Stimulated activated CD4-positive, alpha-beta T cell treated with anti-CD3 and anti-CD28 coated beads, Interleukin-2, amount 100 ng/mL, for 48 hours (primary cell): ENCODE measurements at regions not wholly inside any gene's neighbourhood (a gene's known extent, or its start where the extent isn't known, plus 50 kb on each side); places are given as distances from the start of the nearest gene placed in this dataset.
"Not testable (repeated sequence)": the region's sequence is repeated elsewhere in the genome, so short reads cannot be mapped to it uniquely, and the experiment has no call there.

ENCODE experiments used
- DNase-seq, 2 donors: peaks; one replicate each; pipeline ENCODE4 v3.0.0-alpha.2; 2020

DNA sequence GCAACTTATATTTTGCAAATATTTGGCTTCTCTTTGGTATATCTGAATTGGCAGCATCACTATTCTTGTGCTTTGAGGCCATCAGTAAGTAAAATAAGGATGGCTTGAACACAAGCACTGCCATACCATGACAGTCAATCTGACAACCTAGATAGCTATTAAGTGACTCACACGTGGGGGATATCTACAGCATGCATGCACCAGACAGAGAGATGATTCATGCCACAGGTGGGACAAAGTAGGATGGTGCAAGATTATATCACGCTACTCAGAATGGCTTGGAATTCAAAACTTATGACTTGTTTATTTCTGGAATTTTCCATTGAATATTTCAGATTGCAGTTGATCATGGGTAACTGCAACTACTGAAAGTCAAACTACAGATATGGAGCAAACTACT is 675.6 kb upstream of the MDGA2 start:
- no peak for DNase-seq

DNA sequence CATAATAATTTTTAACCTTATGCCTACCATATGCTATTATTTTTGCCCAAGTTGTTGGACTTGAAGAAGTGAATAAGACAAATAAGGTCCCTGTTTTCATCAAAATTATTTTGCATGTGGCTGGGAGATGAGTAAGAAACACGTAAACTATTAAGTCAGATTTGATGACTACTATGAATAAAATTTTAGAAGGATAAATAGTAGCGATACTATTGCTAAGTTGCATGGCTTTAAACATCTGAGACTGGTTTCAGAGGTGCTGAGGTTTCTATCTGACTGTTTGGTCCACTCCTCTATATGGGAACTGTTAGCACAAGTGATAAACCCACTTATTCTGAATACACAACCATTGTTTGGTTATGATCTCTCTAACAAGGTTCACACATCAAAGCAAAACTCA is 674.3 kb upstream of the MDGA2 start:
- no peak for DNase-seq

DNA sequence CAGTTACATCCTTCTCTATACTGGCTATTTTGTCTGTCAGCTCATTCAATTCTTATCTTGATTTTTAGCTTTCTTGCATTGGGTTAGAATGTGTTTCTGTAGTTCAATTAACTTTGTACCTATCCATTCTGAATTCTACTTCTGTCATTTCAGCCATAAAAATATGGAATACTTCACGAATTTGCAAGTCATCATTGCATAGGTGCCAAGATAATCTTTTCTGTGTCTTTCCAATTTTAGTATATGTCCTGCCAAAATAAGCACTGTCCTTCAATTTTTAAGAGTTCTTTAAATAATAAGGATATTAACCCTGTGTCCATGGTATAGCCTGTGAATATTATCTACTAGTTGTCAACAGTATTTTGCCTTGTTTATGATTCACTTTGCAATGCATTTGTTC is 665.7 kb upstream of the MDGA2 start:
- no peak for DNase-seq

DNA sequence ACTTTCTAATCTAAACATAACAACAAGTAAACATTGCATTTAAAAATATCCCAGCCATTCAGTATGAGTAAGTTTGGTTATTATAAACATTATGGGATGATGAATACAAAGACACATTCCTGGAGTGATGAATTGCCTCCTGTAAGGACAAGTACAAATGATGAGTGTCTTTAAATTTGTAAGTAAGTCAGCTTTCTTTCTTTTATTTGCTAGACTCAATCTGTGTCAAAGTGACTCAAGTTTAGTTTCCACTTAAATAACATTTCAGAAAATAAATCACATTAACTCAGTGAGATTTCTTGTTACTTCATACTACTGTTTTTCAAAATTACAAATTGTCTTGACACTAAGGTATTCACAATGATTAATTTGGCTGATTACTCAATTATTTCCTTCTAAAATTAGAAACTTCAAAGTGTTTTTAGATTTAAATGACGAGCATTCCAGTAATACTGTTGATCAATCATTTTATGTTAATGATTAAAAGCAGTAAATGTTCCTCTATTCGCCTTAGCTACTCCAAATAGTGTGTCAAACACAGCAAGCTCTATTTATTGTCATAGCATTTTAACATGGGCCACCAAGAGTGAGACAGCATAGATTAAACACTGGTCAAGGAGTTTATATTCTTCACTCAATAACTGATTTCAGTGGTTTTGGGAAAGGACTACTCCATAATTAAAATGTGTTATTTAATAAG is 658.0 kb upstream of the MDGA2 start:
- no peak for DNase-seq

GRCh38 chr14:48331421-48331820 is 656.0 kb upstream of the MDGA2 start:
- no peak for DNase-seq

DNA sequence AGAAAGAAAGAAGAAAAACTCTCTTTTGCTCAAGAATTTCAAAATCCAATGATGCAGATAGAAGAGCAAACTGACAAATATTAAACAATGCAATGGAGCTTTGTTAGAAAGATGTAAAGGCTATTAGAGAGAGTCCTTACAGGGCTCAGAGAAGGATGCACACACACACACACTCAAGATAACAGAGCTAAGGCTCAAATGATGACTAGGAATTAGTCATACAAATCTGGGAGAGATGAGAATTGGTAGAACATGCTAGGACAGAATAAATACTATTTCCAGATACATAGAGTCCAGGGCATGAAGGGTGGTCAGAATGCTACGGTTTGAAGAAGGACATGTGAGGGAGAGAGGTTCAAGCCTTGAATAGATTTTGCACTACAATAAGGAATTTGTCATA is 650.1 kb upstream of the MDGA2 start:
- DNase-seq, result no peak

DNA sequence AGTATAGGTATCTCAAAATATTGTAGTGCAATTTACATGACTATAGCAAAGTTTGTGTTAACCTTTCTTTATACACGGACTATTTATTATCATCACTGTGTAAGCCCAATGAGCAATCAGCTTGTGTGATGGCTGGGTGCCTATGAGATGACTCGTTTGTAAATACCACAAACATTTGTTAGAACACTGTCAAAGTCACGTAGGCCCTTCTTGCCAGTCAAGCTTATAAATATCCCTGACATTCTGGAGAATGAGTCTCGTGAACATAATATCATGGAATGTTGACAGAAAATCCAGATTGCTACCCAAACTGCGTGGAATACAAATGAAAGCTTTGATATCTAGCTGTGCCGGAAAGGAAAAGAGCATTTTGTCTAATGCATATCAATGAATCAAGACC is 648.3 kb upstream of the MDGA2 start:
- DNase-seq, result no peak

- DNase-seq, result no peak
Measured at GRCh38 chr14:48319823-48320222, 644.4 kb upstream of the MDGA2 start.

- DNase-seq, result no peak
Measured at GRCh38 chr14:48304729-48305128, 629.3 kb upstream of the MDGA2 start.

DNA sequence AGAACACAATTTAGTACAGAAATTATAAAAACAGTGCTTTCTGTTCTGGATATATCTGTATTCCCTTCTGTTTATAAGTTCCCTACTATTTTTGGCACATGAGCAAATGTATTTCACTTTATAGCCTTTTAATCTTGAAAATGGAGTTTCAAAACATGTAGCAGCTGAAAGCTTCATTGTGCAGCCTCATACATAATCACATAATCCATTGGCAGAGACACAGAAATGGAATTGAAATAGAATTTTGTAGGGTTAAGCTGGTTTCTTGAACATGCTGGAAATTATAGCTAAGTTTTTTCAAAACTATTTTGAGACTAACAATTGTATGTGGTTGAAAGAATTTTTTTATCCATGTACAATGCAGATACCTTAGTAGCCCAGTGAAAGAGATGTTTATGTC is 614.3 kb upstream of the MDGA2 start:
- no peak for DNase-seq

GRCh38 chr14:48285217-48285616 is 609.8 kb upstream of the MDGA2 start:
- DNase-seq, result not testable (repeated sequence)

- no peak for DNase-seq
Measured at GRCh38 chr14:48275301-48275700, 599.9 kb upstream of the MDGA2 start.

DNA sequence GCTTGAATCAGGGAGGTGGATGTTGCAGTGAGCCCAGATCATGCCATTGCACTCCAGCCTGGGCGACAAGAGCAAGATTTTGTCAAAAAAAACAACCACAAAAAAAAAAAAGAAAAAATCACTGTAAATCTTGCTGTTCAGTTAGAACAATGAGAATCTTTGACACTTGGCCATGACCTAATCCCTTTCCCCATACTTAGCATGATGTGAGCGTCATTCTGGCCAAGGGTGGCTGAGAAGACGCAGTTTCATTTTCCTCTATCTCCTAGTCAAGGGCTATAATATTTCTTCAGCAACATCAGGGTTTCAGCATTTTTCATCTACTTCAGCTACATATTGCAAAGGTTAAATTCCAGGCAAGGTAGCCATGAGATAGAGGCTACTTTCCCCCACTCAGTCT is 599.4 kb upstream of the MDGA2 start:
- no peak for DNase-seq

GRCh38 chr14:48267926-48268325 is 592.5 kb upstream of the MDGA2 start:
- DNase-seq, result not testable (repeated sequence)

GRCh38 chr14:48266201-48266600 is 590.8 kb upstream of the MDGA2 start:
- DNase-seq, result not testable (repeated sequence)

DNA sequence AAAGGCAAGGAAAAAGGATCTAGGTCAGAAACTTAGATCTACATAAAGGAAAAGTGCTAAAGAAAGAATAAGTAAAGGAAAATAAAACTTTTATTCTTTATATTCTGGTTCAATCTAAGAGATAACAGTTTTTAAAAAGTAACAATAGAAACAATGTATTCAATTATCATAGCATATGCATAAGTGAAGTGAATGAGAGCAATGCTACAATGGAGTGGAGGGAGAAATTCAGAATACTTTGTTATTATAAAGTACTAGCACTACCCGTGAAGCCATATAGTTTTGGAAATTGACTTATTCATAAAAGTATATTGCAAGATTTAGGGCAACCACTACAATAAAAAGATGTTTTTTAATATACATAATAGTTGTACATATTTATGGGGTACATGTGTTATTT is 586.0 kb upstream of the MDGA2 start:
- DNase-seq, result no peak

- not testable (repeated sequence) for DNase-seq
Measured at GRCh38 chr14:48260394-48261295, 585.2 kb upstream of the MDGA2 start.

GRCh38 chr14:48259876-48260275 is 584.5 kb upstream of the MDGA2 start:
- not testable (repeated sequence) for DNase-seq

DNA sequence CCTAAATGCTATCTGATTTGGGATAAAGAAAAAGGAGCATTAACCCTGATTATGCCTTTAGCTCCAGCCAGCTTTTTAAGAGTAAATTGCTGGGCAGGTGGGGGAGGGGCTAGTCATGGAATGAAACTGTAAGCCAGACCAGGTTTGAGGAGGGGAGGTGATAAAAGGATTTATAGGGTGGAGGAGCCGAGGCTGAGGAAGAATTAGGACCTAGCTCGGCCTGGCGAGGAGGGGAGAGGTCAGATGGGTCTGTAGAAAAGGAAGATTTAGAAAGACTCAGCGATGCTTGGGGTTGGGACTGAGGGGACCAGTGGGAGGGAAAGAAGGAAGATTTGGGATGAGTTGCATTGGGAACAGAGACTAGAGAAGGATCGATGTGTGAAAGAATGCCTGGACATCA is 583.8 kb upstream of the MDGA2 start:
- DNase-seq, result not testable (repeated sequence)

GRCh38 chr14:48258703-48259102 is 583.3 kb upstream of the MDGA2 start:
- DNase-seq, result not testable (repeated sequence)

DNA sequence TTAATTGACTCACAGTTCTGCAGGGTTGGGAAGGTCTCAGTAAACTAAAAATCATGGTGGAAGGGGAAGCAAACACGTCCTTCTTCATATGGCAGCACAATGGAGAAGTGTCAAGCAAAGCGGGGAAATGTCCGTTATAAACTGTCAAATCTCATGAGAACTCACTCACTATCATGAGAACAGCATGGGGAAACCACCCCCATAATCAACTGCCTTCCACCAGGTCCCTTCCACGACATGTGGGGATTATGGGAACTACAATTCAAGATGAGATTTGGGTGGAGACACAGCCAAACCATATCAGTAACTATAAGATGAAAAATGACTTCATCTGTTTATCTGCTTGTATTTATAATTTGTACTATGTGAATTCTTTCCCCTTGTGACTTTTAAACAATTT is 577.6 kb upstream of the MDGA2 start:
- DNase-seq, result no peak

GRCh38 chr14:48251290-48251689 is 575.9 kb upstream of the MDGA2 start:
- no peak for DNase-seq

DNA sequence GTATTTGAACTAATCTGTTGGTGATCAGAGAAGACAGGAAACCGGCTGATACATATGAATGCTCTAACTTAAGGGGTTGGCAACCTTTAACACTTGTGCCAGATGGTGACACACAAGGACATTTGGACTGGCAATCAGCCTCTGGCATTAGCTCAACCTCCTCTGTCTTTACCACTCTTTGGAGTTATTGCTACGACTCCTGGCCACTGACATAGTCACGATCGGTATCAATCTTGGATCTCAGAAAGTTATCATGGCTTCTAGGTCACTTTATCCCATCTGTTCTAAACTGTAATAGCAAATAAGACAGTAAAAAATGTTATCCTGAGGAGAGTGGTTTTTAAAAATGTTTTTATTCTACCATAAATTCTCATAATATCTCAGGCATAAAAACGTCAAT is 575.2 kb upstream of the MDGA2 start:
- DNase-seq, result no peak

DNA sequence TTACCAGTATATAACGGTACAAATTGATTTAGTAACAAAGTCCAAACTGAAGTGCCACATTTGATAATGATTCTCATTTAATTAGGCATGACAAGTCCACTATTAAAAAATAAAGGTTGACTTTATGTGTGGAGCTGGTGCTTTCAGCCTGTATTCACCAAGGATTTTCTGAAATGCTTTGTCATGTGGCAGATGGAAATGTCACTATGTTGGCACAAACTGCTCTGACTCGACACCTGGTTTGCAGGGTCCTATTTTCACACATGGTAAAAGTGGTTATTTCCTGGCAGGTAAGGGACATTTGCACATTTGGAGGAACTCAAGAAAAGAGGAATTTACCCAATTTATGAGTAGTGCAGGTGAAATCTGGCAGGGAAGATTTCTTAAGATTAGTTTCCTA is 572.6 kb upstream of the MDGA2 start:
- no peak for DNase-seq
